IPS-20b (cell line): ENCODE measurements at regions not wholly inside any gene's neighbourhood (a gene's known extent, or its start where the extent isn't known, plus 50 kb on each side); places are given as distances from the start of the nearest gene placed in this dataset.

ENCODE experiments used
- H3K27ac ChIP-seq: one replicate; pipeline ENCODE4 v1.5.1; 2013; ENCODE audit warnings: low read length
- H3K27me3 ChIP-seq: 2 replicates; pipeline ENCODE4 v1.6.1; 2013; ENCODE audit warnings: mild to moderate bottlenecking, low read length, inconsistent platforms; ENCODE audit not compliant: insufficient read depth
- H3K36me3 ChIP-seq: 2 replicates; pipeline ENCODE4 v1.6.1; 2013; ENCODE audit warnings: low read depth, mild to moderate bottlenecking, inconsistent platforms, low read length, moderate library complexity; ENCODE audit not compliant: insufficient read depth
- H3K4me1 ChIP-seq: 2 replicates; pipeline ENCODE4 v1.6.1; 2013; ENCODE audit warnings: mild to moderate bottlenecking, control low read depth, inconsistent platforms, low read length, moderate library complexity; ENCODE audit not compliant: insufficient read depth
- H3K4me3 ChIP-seq: 2 replicates; pipeline ENCODE4 v1.5.1; 2013; ENCODE audit warnings: mild to moderate bottlenecking, low read length, inconsistent platforms
- H3K9ac ChIP-seq: 2 replicates; pipeline ENCODE4 v1.6.1; 2013; ENCODE audit warnings: low read depth, mild to moderate bottlenecking, inconsistent platforms, low read length, moderate library complexity
- H3K9me3 ChIP-seq: 2 replicates; pipeline ENCODE4 v1.6.1; 2013; ENCODE audit warnings: mild to moderate bottlenecking, low read depth, low read length, inconsistent platforms; ENCODE audit not compliant: insufficient read depth

DNA sequence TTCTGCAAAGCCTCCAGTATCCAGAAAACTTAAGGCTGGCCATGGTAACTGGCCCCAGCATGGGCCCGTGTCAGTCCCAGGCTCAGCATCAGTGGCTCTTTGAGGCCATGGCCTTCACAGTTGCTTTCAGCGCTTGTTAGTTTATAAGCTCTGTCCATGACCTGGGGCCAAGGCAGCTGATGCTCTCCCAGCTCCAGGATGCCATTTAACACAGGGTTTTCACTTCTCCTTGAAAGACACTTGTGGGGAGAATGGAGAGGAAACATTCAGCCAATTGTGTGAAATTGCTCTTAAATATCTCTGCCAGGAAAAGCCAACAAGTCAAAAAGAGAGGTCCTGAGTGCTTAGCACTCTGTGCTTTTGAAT, 321.3 kb downstream of the FOXO1 start:
- H3K4me1 ChIP-seq, result peaks cover 47% of the 10 kb centered on the region
- H3K36me3 ChIP-seq, result no peaks in the 10 kb centered on the region
- peaks cover 33% of the 10 kb centered on the region; the same call in 1 of the 2 replicates for H3K27me3 ChIP-seq
- H3K4me3 ChIP-seq, result no peak overlapping the region
- H3K27ac ChIP-seq, result no peak overlapping the region
- no peak overlapping the region for H3K9ac ChIP-seq
- H3K9me3 ChIP-seq, result no peaks in the 10 kb centered on the region

DNA sequence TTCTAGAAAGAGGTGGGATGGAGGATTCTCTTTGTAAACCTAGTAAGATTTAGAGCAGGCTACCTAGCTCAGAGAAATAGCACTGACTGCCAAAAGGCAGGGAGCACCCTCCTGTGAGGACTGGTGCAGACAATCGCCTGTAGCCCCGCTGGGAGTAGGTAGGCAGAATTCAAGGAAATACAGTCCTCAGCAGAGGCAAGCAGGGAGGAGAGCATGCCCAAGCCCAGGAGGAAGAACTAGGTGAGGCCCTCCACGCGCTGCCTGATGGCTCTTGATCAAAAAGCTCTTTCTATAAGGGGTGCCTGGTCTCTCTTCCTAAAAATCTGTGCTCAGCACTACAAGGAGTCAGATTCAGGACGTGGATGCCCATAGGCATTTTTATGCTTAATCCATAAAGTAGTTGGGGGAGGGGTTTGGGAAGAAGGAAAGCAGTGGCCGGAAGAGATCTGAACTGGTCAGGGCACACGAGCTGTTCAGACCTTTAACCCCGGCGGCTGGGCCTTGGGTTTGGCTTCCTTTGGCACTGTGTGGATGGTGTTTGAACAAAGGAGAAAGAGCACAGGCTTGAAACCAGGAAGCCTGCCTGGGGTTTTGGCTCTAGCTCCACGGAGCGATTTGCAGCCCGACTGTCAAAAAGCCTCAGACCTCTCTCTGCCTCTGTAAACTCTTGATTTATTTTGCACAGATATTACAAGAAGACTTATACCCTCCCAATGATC, 320.6 kb downstream of the FOXO1 start:
- Histone ChIP-seq H3K9me3 (no peaks in the 10 kb centered on the region), H3K4me1 (peaks cover 43% of the 10 kb centered on the region), H3K27ac (no peak overlapping the region), H3K9ac (no peak overlapping the region), H3K4me3 (no peak overlapping the region), H3K27me3 (peaks cover 33% of the 10 kb centered on the region; the same call in 1 of the 2 replicates), H3K36me3 (no peaks in the 10 kb centered on the region)

GRCh38 chr13:40346592-40346991, 319.8 kb downstream of the FOXO1 start:
- H3K4me3 ChIP-seq, result no peak overlapping the region
- no peaks in the 10 kb centered on the region for H3K9me3 ChIP-seq
- peaks cover 33% of the 10 kb centered on the region; the same call in 1 of the 2 replicates for H3K27me3 ChIP-seq
- no peak overlapping the region for H3K9ac ChIP-seq
- H3K27ac ChIP-seq, result no peak overlapping the region
- H3K4me1 ChIP-seq, result peaks cover 36% of the 10 kb centered on the region
- no peaks in the 10 kb centered on the region for H3K36me3 ChIP-seq

DNA sequence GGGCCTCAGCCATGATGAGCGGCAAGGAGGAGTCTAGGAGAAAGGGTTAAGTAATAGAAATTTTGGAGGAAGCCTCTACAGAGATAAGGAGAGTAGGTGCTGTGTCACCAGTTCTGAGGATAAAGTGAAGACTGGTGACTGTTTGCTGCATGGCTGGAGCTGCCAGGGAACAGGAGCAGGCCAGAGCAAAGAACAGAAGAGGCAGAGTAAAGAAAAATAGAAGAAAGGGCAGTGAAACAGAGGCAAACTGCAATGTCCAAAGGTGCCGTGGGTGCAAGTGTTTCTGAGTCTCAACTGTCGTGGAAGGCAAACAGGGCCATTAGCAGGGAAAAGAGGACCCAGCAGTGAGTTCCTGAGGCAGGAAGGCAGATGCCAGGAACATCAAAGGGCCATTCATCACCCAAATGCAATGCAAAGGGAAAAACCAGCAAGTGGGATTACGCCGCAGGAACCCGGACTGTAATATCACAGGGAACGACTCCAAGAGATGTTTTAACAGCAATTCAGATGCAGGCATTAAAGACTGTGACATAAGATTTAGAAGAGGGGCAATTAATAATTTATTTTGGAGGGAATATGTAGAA, 318.3 kb downstream of the FOXO1 start:
- no peak overlapping the region for H3K4me3 ChIP-seq
- H3K27me3 ChIP-seq, result peaks cover 33% of the 10 kb centered on the region; the same call in 1 of the 2 replicates
- H3K4me1 ChIP-seq, result peaks cover 33% of the 10 kb centered on the region
- no peak overlapping the region for H3K9ac ChIP-seq
- no peaks in the 10 kb centered on the region for H3K36me3 ChIP-seq
- H3K9me3 ChIP-seq, result no peaks in the 10 kb centered on the region
- no peak overlapping the region for H3K27ac ChIP-seq

DNA sequence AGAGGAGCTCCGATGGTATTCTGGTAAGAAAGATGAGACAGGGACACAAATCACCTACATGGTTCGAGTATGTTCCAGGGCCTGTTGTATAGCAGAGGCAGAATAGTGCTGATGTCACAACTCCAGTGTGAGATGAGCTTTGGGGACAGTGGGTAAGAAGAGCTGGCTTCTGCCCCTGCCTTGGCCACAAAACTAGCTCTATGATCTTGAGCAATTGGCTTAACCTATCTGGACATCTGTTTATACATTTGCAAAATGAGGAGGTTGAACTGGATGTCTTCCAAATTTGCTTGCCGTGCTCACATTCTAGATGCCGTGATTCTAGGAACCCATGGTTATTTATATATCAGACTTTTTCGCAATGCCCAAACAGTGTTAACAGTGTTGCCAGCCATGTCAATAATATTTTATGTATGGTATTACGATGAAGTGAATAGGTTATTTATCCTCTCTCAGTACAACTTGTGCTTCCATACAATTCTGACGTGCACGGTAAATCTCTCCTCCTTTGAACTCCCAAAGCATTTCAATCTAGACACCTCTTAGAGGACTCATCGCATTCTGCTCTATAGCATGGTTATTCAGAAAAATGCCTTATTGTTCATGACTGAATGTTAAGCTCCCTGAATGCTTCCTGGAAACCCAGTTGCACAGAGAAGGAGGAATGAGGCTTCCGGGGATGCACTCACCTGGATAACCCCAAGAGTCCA, 316.0 kb downstream of the FOXO1 start:
- Histone ChIP-seq H3K27me3 (peaks cover 16% of the 10 kb centered on the region; the same call in 1 of the 2 replicates), H3K36me3 (no peaks in the 10 kb centered on the region), H3K4me3 (no peak overlapping the region), H3K27ac (no peak overlapping the region), H3K9me3 (no peaks in the 10 kb centered on the region), H3K9ac (no peak overlapping the region), H3K4me1 (peaks cover 24% of the 10 kb centered on the region)

DNA sequence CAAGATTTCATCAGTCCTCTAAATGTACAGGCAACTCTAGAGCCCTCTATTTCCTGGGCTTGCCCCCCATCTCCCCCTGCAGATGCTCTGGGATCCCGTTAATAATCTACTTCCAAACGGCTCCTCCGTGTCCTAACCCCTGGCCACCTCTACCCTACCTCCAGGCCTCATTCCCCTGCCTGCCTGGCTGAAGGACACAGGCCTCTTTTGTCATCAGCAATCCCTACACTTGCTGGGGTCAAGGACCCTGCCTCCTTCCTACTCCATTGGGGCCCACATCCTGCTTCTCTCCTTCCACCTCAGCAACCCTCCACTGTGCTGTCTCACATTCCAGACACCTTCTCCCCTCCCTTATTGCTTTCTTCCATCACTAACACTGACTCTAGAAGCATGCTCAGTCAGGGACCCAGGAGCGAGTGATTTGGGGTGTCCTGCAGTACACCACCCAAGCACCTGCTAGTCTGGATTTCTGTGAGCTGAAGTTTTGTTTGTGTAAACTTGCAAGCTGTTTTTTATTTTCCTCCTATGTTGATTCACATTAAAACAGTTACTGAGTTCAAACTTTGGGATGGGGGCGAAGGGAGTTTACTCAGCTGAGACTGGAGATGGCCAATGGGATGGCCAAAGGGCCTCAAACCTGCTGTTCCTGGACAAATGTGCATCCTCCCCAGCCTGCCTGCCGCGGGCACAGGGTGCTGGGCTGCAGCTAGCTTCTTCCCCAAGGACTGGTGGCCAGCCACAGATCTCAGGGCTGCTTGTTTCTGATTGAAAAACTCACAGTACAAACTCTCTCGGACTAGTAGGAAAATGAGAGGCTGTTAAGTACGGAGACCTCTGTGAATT, 314.7 kb downstream of the FOXO1 start:
- H3K27me3 ChIP-seq, result peaks cover 4% of the 10 kb centered on the region; the same call in 1 of the 2 replicates
- H3K9ac ChIP-seq, result no peak overlapping the region
- H3K4me3 ChIP-seq, result no peak overlapping the region
- H3K27ac ChIP-seq, result no peak overlapping the region
- peaks cover 15% of the 10 kb centered on the region for H3K4me1 ChIP-seq
- H3K9me3 ChIP-seq, result no peaks in the 10 kb centered on the region
- no peaks in the 10 kb centered on the region for H3K36me3 ChIP-seq

GRCh38 chr13:40352380-40352778, 314.1 kb downstream of the FOXO1 start:
- no peak overlapping the region for H3K9ac ChIP-seq
- peaks cover 15% of the 10 kb centered on the region for H3K4me1 ChIP-seq
- no peaks in the 10 kb centered on the region; the same call in 1 of the 2 replicates for H3K27me3 ChIP-seq
- no peaks in the 10 kb centered on the region for H3K9me3 ChIP-seq
- no peak overlapping the region for H3K4me3 ChIP-seq
- H3K27ac ChIP-seq, result no peak overlapping the region
- H3K36me3 ChIP-seq, result no peaks in the 10 kb centered on the region

DNA sequence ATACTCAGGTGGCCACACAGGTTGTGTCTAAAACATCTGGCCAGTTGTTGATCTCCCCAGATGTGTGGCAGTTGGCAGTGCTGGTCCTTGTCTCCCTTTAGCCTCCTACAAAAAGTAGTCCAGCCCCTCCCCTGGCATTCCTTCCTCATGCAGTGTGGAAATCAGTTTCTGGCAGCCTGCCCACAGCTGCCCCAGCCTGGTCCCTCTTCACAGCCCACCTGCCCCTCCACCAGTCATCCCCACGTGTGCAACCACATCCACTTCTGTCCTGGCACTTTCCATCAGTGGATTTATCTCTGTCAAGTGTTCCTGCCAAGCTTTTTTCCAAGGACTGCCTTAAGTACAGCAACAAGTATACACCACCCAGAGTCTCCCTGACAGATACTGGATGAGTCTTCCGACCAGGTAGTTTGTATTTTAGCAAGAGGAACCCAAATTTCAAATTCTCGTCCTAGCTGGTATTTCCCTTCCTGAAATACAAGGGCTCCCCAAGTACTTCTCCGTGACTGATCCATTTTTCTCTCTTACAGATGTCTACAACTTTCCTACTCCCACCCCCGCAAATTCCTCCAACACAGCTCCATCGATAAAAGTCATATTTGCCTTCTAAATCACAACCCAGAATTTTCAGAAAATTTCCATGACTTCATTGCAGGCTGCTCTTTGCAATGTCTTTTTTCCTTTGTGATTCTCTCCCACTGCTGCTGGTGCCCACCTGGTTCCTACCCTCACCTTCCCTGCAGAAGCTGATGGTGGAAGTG, 313.5 kb downstream of the FOXO1 start:
- no peaks in the 10 kb centered on the region; the same call in 1 of the 2 replicates for H3K27me3 ChIP-seq
- no peaks in the 10 kb centered on the region for H3K36me3 ChIP-seq
- no peak overlapping the region for H3K27ac ChIP-seq
- no peaks in the 10 kb centered on the region for H3K9me3 ChIP-seq
- H3K9ac ChIP-seq, result no peak overlapping the region
- H3K4me1 ChIP-seq, result peaks cover 11% of the 10 kb centered on the region
- no peak overlapping the region for H3K4me3 ChIP-seq

DNA sequence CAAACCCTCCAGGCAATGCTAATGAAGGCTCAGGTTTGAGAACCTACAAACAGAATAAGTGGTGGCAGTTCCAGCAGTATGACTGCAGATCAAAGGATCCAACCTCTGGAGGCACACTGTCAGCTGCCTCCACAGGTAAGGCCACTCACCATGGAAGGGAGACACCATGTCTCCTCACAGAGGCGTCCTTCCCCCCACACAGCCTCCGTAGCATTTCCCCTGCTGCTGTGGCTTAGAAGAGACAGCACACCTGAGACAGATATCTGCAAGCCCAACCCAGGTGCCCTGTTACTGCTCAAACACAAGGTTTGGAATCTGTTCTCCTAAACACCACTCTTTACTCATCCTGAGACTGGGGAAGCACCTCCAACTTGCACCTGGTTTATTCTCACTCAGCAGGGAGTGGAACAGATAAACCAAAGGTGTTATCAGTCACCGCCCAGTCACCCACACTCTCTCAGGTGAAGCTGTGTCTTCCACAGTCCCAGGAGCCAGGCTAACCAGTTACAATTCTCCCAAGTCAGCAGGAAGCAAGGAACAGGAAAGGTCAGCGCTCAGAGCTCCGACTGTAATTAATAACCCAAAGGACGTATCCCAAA, 311.2 kb downstream of the FOXO1 start:
- H3K9me3 ChIP-seq, result no peaks in the 10 kb centered on the region
- H3K36me3 ChIP-seq, result no peaks in the 10 kb centered on the region
- no peak overlapping the region for H3K27ac ChIP-seq
- H3K27me3 ChIP-seq, result no peaks in the 10 kb centered on the region; the same call in 1 of the 2 replicates
- H3K4me3 ChIP-seq, result no peak overlapping the region
- peaks cover 3% of the 10 kb centered on the region; the same call in 1 of the 2 replicates for H3K4me1 ChIP-seq
- H3K9ac ChIP-seq, result no peak overlapping the region

GRCh38 chr13:40356011-40356410, 310.4 kb downstream of the FOXO1 start:
- H3K9ac ChIP-seq, result no peak overlapping the region
- H3K9me3 ChIP-seq, result no peaks in the 10 kb centered on the region
- no peaks in the 10 kb centered on the region for H3K36me3 ChIP-seq

More at GRCh38 chr13:40356011-40356410, 310.4 kb downstream of the FOXO1 start:
- Histone ChIP-seq H3K4me1 (no peaks in the 10 kb centered on the region; the same call in 1 of the 2 replicates), H3K4me3 (peak overlapping the region; percentile 57; the same call in 1 of the 2 replicates), H3K27me3 (no peaks in the 10 kb centered on the region; the same call in 1 of the 2 replicates), H3K27ac (no peak overlapping the region)
